ENCODE measurements at regions not wholly inside any gene's neighbourhood (a gene's known extent, or its start where the extent isn't known, plus 50 kb on each side); places are given as distances from the start of the nearest gene placed in this dataset.

DNA sequence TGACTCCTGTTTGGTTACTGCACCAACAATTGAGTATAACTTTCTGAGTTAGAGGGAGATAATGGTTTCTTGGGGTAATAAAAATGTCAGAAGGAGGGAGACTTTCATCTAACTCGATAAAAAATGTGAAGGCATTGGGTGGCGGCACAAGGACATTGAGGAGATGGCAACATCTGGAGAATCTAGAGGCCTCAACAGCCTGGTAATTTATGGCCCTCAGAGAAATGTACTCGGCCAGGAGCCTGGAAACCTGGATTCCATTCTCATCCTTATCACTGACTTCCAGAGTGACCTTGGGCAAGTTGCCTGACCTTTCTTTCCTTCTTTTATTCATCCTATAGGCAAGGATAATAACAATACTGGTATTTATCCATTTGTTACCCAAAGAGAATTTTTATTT lies 173.5 kb upstream of the MEX3C start:
- no peak for DNase-seq (ENCODE audit: insufficient read length, low spot score)
- no peak for TF ChIP-seq CTCF (IDR thresholded peaks at IDR 0.05; ENCODE audit: insufficient read depth, missing control alignments)
- FAIRE-seq = no peak

DNA sequence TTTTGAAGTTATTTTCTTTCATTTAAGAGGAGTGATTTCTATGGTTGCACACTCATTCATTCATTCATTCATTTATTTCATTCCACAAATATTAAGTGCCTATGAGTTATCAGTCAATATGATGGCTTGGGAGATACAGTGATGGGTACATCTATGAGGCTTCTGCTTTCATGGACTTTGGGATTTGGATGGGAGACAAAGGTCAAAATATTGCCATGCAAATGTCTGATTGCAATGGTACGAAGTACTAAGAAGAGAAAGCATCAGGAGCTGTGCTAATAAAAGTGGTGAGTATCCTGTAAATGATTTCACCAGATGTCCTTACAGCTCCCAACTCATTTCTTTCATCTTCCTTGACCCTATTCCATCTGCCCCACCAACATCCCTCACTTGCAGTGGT lies 174.4 kb upstream of the MEX3C start:
- DNase-seq (ENCODE audit: insufficient read length, low spot score) (no peak), FAIRE-seq (no peak)
- no peak for TF ChIP-seq CTCF (IDR thresholded peaks at IDR 0.05; ENCODE audit: insufficient read depth, missing control alignments)

DNA sequence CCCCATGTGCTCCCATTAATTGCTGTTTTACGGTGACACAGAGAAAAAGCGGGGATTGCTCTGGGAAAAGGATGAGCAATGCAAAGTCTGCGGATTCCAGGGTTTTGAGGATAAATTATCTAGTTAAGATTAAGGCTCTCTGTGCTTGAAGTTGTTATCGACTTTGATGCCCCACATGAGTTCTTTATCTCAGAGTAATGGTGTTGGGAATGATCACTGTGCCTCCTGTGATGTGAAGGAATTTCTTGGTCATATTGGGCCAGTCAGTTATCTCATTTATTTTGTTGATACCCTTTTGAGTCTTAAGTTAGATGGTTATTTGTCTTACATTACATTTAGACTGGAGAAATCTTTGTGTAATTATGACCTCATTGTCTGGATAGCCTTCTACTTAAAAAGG lies 184.6 kb upstream of the MEX3C start:
- TF ChIP-seq CTCF (IDR thresholded peaks at IDR 0.05; ENCODE audit: insufficient read depth, missing control alignments) = no peak
- DNase-seq (ENCODE audit: insufficient read length, low spot score) (no peak), FAIRE-seq (no peak)

DNA sequence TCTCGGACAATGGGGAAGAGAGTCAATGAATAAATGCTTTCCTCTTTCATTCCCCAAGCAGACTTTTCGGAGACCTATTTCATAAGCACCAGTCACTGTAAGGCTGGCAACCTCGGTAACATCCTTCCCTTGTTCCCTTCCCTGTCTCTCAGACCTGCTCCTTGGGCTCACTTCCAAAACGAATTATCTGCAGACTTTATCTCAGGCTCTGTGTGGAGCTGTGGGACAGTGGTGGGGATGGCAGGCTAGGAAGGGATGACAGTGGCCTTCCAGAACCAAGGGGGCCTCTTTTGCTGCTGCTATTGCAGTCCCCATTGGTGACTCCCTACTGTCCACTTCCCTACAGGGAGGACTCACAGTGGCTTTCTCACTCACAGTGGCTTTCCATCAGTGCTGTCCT lies 185.6 kb upstream of the MEX3C start:
- DNase-seq (ENCODE audit: insufficient read length, low spot score) (no peak), FAIRE-seq (no peak)
- TF ChIP-seq CTCF (IDR thresholded peaks at IDR 0.05; ENCODE audit: insufficient read depth, missing control alignments) = no peak

GRCh38 chr18:51383711-51384110 lies 186.2 kb upstream of the MEX3C start:
- DNase-seq (ENCODE audit: insufficient read length, low spot score) (no peak), FAIRE-seq (no peak)
- no peak for TF ChIP-seq CTCF (IDR thresholded peaks at IDR 0.05; ENCODE audit: insufficient read depth, missing control alignments)

GRCh38 chr18:51385270-51385669 lies 187.8 kb upstream of the MEX3C start:
- FAIRE-seq (no peak), DNase-seq (ENCODE audit: insufficient read length, low spot score) (no peak)
- TF ChIP-seq CTCF (IDR thresholded peaks at IDR 0.05; ENCODE audit: insufficient read depth, missing control alignments) = no peak

DNA sequence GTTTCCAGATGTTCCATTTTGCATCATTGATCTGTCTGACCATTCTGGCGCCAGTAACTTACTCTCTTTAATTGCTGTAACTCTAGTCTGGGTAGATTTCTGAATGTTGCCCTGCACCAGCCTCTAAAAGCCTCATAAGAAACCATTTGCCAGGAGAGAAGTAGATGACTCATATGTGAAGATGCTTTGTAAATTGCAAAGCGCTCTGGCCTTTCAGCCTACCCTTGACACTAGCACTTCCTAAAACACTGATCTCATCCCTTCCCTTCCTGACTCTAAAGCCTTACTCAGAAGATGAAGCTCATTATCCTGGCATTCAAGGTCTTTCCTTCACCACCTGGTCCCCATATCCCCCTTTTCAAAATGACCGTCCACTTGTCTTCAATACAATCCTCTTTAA lies 193.2 kb upstream of the MEX3C start:
- DNase-seq (ENCODE audit: insufficient read length, low spot score) = no peak
- no peak for TF ChIP-seq CTCF (IDR thresholded peaks at IDR 0.05; ENCODE audit: insufficient read depth, missing control alignments)
- FAIRE-seq = no peak

All from D721Med (cell line).